Fibroblast of lung (primary cell): ENCODE measurements at regions not wholly inside any gene's neighbourhood (a gene's known extent, or its start where the extent isn't known, plus 50 kb on each side); places are given as distances from the start of the nearest gene placed in this dataset.

Experiments used
- DNase-seq, 2 donors: peaks; one replicate each; pipeline versions ENCODE4 v3.0.0 to v3.0.0-alpha.2; 2010; ENCODE audit warnings: low read depth in 2 of 2
- H2AFZ ChIP-seq: 2 replicates; pipeline ENCODE4 v1.5.1; 2012; ENCODE audit warnings: low read length, control low read depth, inconsistent platforms
- H3K27ac ChIP-seq: 2 replicates; pipeline ENCODE4 v1.5.1; 2011; ENCODE audit warnings: low read length, control low read depth; ENCODE audit not compliant: insufficient read depth
- H3K27me3 ChIP-seq: 2 replicates; pipeline ENCODE4 v1.5.1; 2011; ENCODE audit warnings: mild to moderate bottlenecking, low read length; ENCODE audit not compliant: control insufficient read depth, insufficient read depth
- H3K36me3 ChIP-seq: 2 replicates; pipeline ENCODE4 v1.5.1; 2011; ENCODE audit warnings: low read length; ENCODE audit not compliant: control insufficient read depth, insufficient read depth
- H3K4me1 ChIP-seq: 2 replicates; pipeline ENCODE4 v1.5.1; 2011; ENCODE audit warnings: low read length; ENCODE audit not compliant: control insufficient read depth, insufficient read depth; ENCODE audit errors: extremely low read depth
- H3K4me2 ChIP-seq: 2 replicates; pipeline ENCODE4 v1.5.1; 2011; ENCODE audit warnings: low read length, control low read depth; ENCODE audit not compliant: insufficient read depth; ENCODE audit errors: extremely low read depth
- H3K4me3 ChIP-seq, 4 experiments: fragments of 200-600 bp in 1 of 4; sonication (generic) in 1 of 4; replicated peaks in 1 of 4; 2 replicates each; pipeline ENCODE4 v1.5.1; 2011 to 2016; ENCODE audit warnings: low read length in 4 of 4, low read depth in 3 of 4, mild to moderate bottlenecking in 3 of 4, control low read depth in 2 of 4, inconsistent platforms in 1 of 4, mixed read lengths in 1 of 4; ENCODE audit not compliant: insufficient read depth in 1 of 4; ENCODE audit errors: control extremely low read depth in 1 of 4
- H3K79me2 ChIP-seq: 2 replicates; pipeline ENCODE4 v1.5.1; 2012; ENCODE audit warnings: mild to moderate bottlenecking, low read length, inconsistent platforms; ENCODE audit not compliant: control insufficient read depth, insufficient read depth
- H3K9ac ChIP-seq: 2 replicates; pipeline ENCODE4 v1.5.1; 2011; ENCODE audit warnings: mild to moderate bottlenecking, low read length, control low read depth; ENCODE audit not compliant: insufficient read depth
- H3K9me3 ChIP-seq: 2 replicates; pipeline ENCODE4 v1.5.1; 2012; ENCODE audit warnings: low read depth, low read length; ENCODE audit not compliant: control insufficient read depth, insufficient read depth
- H4K20me1 ChIP-seq: 2 replicates; pipeline ENCODE4 v1.5.1; 2011; ENCODE audit warnings: low read length; ENCODE audit not compliant: control insufficient read depth, insufficient read depth; ENCODE audit errors: extremely low read depth
- CTCF ChIP-seq, 2 donors: IDR thresholded peaks in 1 of 2; conservative IDR thresholded peaks in 1 of 2; 1 replicate in 1 of 2; 2 replicates in 1 of 2; pipeline ENCODE4 v1.5.1; 2011 to 2012; ENCODE audit warnings: low read length in 2 of 2, control low read depth in 1 of 2, inconsistent platforms in 1 of 2, low read depth in 1 of 2, mild to moderate bottlenecking in 1 of 2
- EZH2 ChIP-seq: IDR thresholded peaks from 2 replicates; pipeline ENCODE4 v1.5.1; 2012; ENCODE audit warnings: low read length, control low read depth, mild to moderate bottlenecking; ENCODE audit errors: missing control alignments

GRCh38 chr2:57563015-57563414, 483.6 kb upstream of the VRK2 start:
- Histone ChIP-seq H3K9me3 (no peaks in the 10 kb centered on the region), H3K27ac (no peak overlapping the region), H3K4me3 (no peak overlapping the region), H3K9ac (no peak overlapping the region), H2AFZ (no peak overlapping the region), H4K20me1 (no peaks in the 10 kb centered on the region), H3K79me2 (no peaks in the 10 kb centered on the region), H3K4me2 (no peak overlapping the region), H3K4me1 (no peaks in the 10 kb centered on the region), H3K27me3 (no peaks in the 10 kb centered on the region), H3K36me3 (no peaks in the 10 kb centered on the region)
- no peak for TF ChIP-seq EZH2
- no peak for TF ChIP-seq CTCF (conservative IDR thresholded peaks at IDR 0.05 in 1 of 2, IDR thresholded peaks at IDR 0.05 in 1 of 2; ENCODE audit: low read depth in 1 of 2, low read length in 2 of 2)
- no peak for DNase-seq

GRCh38 chr2:57567245-57567644, 479.4 kb upstream of the VRK2 start:
- H2AFZ ChIP-seq, result no peak overlapping the region
- TF ChIP-seq EZH2, result no peak
- TF ChIP-seq CTCF (conservative IDR thresholded peaks at IDR 0.05 in 1 of 2, IDR thresholded peaks at IDR 0.05 in 1 of 2; ENCODE audit: low read depth in 1 of 2, low read length in 2 of 2), result no peak
- no peak overlapping the region for H3K4me2 ChIP-seq

GRCh38 chr2:57569396-57569795, 477.2 kb upstream of the VRK2 start:
- H3K4me1 ChIP-seq, result no peaks in the 10 kb centered on the region
- no peak overlapping the region for H2AFZ ChIP-seq
- no peaks in the 10 kb centered on the region for H3K36me3 ChIP-seq
- H3K4me3 ChIP-seq, result no peak overlapping the region
- DNase-seq, result no peak
- H3K4me2 ChIP-seq, result no peak overlapping the region
- no peaks in the 10 kb centered on the region for H3K79me2 ChIP-seq
- H3K9me3 ChIP-seq, result no peaks in the 10 kb centered on the region
- TF ChIP-seq EZH2 (no peak), CTCF (conservative IDR thresholded peaks at IDR 0.05 in 1 of 2, IDR thresholded peaks at IDR 0.05 in 1 of 2; ENCODE audit: low read depth in 1 of 2, low read length in 2 of 2) (no peak)
- H4K20me1 ChIP-seq, result no peaks in the 10 kb centered on the region
- H3K27ac ChIP-seq, result no peak overlapping the region
- no peaks in the 10 kb centered on the region for H3K27me3 ChIP-seq
- no peak overlapping the region for H3K9ac ChIP-seq

More at GRCh38 chr2:57567245-57567644, 479.4 kb upstream of the VRK2 start:
- Histone ChIP-seq H3K9me3 (no peaks in the 10 kb centered on the region), H4K20me1 (no peaks in the 10 kb centered on the region), H3K79me2 (no peaks in the 10 kb centered on the region), H3K27me3 (no peaks in the 10 kb centered on the region), H3K27ac (no peak overlapping the region), H3K9ac (no peak overlapping the region), H3K36me3 (no peaks in the 10 kb centered on the region), H3K4me1 (no peaks in the 10 kb centered on the region), H3K4me3 (no peak overlapping the region)
- DNase-seq, result no peak
